ENCODE measurements at regions not wholly inside any gene's neighbourhood (a gene's known extent, or its start where the extent isn't known, plus 50 kb on each side); places are given as distances from the start of the nearest gene placed in this dataset.

GRCh38 chr1:69305621-69306020 lies 262.1 kb upstream of the LRRC7 start:
- Mint-ChIP-seq H3K4me1 (ENCODE audit: low read depth, unreplicated experiment) (no peaks in the 10 kb centered on the region), H3K27ac (ENCODE audit: unreplicated experiment) (no peak overlapping the region), H3K9me3 (ENCODE audit: unreplicated experiment) (no peaks in the 10 kb centered on the region), H3K4me3 (ENCODE audit: unreplicated experiment) (no peak overlapping the region), H3K36me3 (ENCODE audit: insufficient read depth, unreplicated experiment) (no peaks in the 10 kb centered on the region), H3K27me3 (ENCODE audit: insufficient read depth, unreplicated experiment) (no peaks in the 10 kb centered on the region)
- CTCF ChIA-PET = no interaction called here
- Histone ChIP-seq H3K27me3 (replicated peaks; ENCODE audit: control insufficient read depth, insufficient read depth, low read length) (no peaks in the 10 kb centered on the region), H3K4me1 (no peaks in the 10 kb centered on the region), H3K4me3 (ENCODE audit: low read depth, low read length) (no peak overlapping the region), H3K36me3 (ENCODE audit: control insufficient read depth, insufficient read depth, low read length) (no peaks in the 10 kb centered on the region), H3K9me3 (no peaks in the 10 kb centered on the region)
- TF ChIP-seq, protein P1, sequence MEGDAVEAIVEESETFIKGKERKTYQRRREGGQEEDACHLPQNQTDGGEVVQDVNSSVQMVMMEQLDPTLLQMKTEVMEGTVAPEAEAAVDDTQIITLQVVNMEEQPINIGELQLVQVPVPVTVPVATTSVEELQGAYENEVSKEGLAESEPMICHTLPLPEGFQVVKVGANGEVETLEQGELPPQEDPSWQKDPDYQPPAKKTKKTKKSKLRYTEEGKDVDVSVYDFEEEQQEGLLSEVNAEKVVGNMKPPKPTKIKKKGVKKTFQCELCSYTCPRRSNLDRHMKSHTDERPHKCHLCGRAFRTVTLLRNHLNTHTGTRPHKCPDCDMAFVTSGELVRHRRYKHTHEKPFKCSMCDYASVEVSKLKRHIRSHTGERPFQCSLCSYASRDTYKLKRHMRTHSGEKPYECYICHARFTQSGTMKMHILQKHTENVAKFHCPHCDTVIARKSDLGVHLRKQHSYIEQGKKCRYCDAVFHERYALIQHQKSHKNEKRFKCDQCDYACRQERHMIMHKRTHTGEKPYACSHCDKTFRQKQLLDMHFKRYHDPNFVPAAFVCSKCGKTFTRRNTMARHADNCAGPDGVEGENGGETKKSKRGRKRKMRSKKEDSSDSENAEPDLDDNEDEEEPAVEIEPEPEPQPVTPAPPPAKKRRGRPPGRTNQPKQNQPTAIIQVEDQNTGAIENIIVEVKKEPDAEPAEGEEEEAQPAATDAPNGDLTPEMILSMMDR (IDR thresholded peaks at IDR 0.05; ENCODE audit: insufficient read depth in 1 of 2, low read depth in 1 of 2, low read length in 1 of 2, severe bottlenecking in 1 of 2, unreplicated experiment in 1 of 2) = peak; percentile 15 to 31
- POLR2A ChIA-PET = no interaction called here
- no TSS peak for BruUV-seq (replicated peaks)
- peak; percentile 35 to 48 for DNase-seq
- intact Hi-C loops (cut with micrococcal nuclease; ENCODE audit: unreplicated experiment) = no loop called here

GRCh38 chr1:69312055-69312732 lies 255.5 kb upstream of the LRRC7 start:
- TF ChIP-seq, protein P1 (IDR thresholded peaks at IDR 0.05; ENCODE audit: insufficient read depth in 1 of 2, low read depth in 1 of 2, low read length in 1 of 2, severe bottlenecking in 1 of 2, unreplicated experiment in 1 of 2) = no peak
- Histone ChIP-seq H3K9me3 (no peaks in the 10 kb centered on the region), H3K4me1 (no peaks in the 10 kb centered on the region), H3K27me3 (replicated peaks; ENCODE audit: control insufficient read depth, insufficient read depth, low read length) (no peaks in the 10 kb centered on the region), H3K4me3 (ENCODE audit: low read depth, low read length) (no peak overlapping the region), H3K36me3 (ENCODE audit: control insufficient read depth, insufficient read depth, low read length) (no peaks in the 10 kb centered on the region)
- Mint-ChIP-seq H3K27ac (ENCODE audit: unreplicated experiment) (no peak overlapping the region), H3K27me3 (ENCODE audit: insufficient read depth, unreplicated experiment) (no peaks in the 10 kb centered on the region), H3K4me3 (ENCODE audit: unreplicated experiment) (no peak overlapping the region), H3K36me3 (ENCODE audit: insufficient read depth, unreplicated experiment) (no peaks in the 10 kb centered on the region), H3K4me1 (ENCODE audit: low read depth, unreplicated experiment) (peaks cover 5% of the 10 kb centered on the region), H3K9me3 (ENCODE audit: unreplicated experiment) (no peaks in the 10 kb centered on the region)
- intact Hi-C loops (cut with micrococcal nuclease; ENCODE audit: unreplicated experiment) = no loop called here
- ChIA-PET CTCF (no interaction called here), POLR2A (no interaction called here)
- no peak for DNase-seq
- BruUV-seq (replicated peaks) = no TSS peak

GRCh38 chr1:69313118-69313517 lies 254.6 kb upstream of the LRRC7 start:
- Histone ChIP-seq H3K27me3 (replicated peaks; ENCODE audit: control insufficient read depth, insufficient read depth, low read length) (no peaks in the 10 kb centered on the region), H3K4me1 (no peaks in the 10 kb centered on the region), H3K36me3 (ENCODE audit: control insufficient read depth, insufficient read depth, low read length) (no peaks in the 10 kb centered on the region), H3K9me3 (no peaks in the 10 kb centered on the region), H3K4me3 (ENCODE audit: low read depth, low read length) (no peak overlapping the region)
- ChIA-PET CTCF (no interaction called here), POLR2A (no interaction called here)
- intact Hi-C loops (cut with micrococcal nuclease; ENCODE audit: unreplicated experiment) = no loop called here
- H3K4me1 Mint-ChIP-seq (ENCODE audit: low read depth, unreplicated experiment) = peaks cover 5% of the 10 kb centered on the region
- H3K36me3 Mint-ChIP-seq (ENCODE audit: insufficient read depth, unreplicated experiment) = no peaks in the 10 kb centered on the region
- no TSS peak for BruUV-seq (replicated peaks)
- DNase-seq = no peak
- H3K27ac Mint-ChIP-seq (ENCODE audit: unreplicated experiment) = no peak overlapping the region
- H3K27me3 Mint-ChIP-seq (ENCODE audit: insufficient read depth, unreplicated experiment) = no peaks in the 10 kb centered on the region
- TF ChIP-seq, protein P1 (IDR thresholded peaks at IDR 0.05; ENCODE audit: insufficient read depth in 1 of 2, low read depth in 1 of 2, low read length in 1 of 2, severe bottlenecking in 1 of 2, unreplicated experiment in 1 of 2) = no peak
- H3K9me3 Mint-ChIP-seq (ENCODE audit: unreplicated experiment) = no peaks in the 10 kb centered on the region
- H3K4me3 Mint-ChIP-seq (ENCODE audit: unreplicated experiment) = no peak overlapping the region
